ENCODE measurements at regions not wholly inside any gene's neighbourhood (a gene's known extent, or its start where the extent isn't known, plus 50 kb on each side); places are given as distances from the start of the nearest gene placed in this dataset.

GRCh38 chr11:122210367-122210997, 94.5 kb upstream of the BLID start:
- H3K14ac ChIP-seq (replicated peaks; ENCODE audit: low read depth, low read length), result peak overlapping the region; percentile 65
- peak overlapping the region; percentile 93 for H2BK20ac ChIP-seq (ENCODE audit: low read depth, low read length)
- H3K9me3 ChIP-seq (ENCODE audit: control insufficient read depth, insufficient read depth, low read length), result no peaks in the 10 kb centered on the region
- WGBS, 2 experiments (ENCODE audit: extremely low coverage in 2 of 2, insufficient read length in 1 of 2), result no CpG with 5 or more reads among the region's 2 CpGs
- peak overlapping the region; percentile 76; the same call in 1 of the 2 replicates for H4K5ac ChIP-seq (ENCODE audit: low read depth, low read length)
- peak overlapping the region; percentile 41 for H3K27ac ChIP-seq (ENCODE audit: insufficient read depth, low read length)
- no peak overlapping the region; the same call in 1 of the 2 replicates for H3K9ac ChIP-seq (ENCODE audit: low read depth, low read length)
- peaks cover 47% of the 10 kb centered on the region for H3K4me1 ChIP-seq (ENCODE audit: control insufficient read depth, insufficient read depth, low read length)
- H2AK5ac ChIP-seq (ENCODE audit: low read depth, low read length), result peak overlapping the region; percentile 91
- H2AFZ ChIP-seq (replicated peaks; ENCODE audit: low read length, poor library complexity), result no peak overlapping the region
- POLR2A ChIA-PET (ENCODE audit: unreplicated experiment), result no interaction called here
- H2BK120ac ChIP-seq (ENCODE audit: low read depth, low read length), result peak overlapping the region; percentile 97
- peak overlapping the region; percentile 99 for H2BK5ac ChIP-seq (ENCODE audit: low read depth, low read length, poor library complexity, severe bottlenecking)
- H3K18ac ChIP-seq (ENCODE audit: low read depth, low read length), result peak overlapping the region; percentile 90
- in situ Hi-C loops (cut with MboI; ENCODE audit: low sequenced_read_pairs), result loop anchor here (25.0 kb wide), 1 partner anchor 898 kb away; no protein-coding TSS in a partner anchor
- no peak overlapping the region for H2AK9ac ChIP-seq (replicated peaks; ENCODE audit: low read depth, low read length, poor library complexity)
- H3K23ac ChIP-seq (ENCODE audit: low read depth, low read length), result peak overlapping the region; percentile 66
- H3K56ac ChIP-seq (ENCODE audit: extremely low read depth, insufficient read depth, low read length), result peak overlapping the region; percentile 17; the same call in 1 of the 2 replicates
- intact Hi-C loops (cut with micrococcal nuclease), result no loop called here
- H4K91ac ChIP-seq (ENCODE audit: insufficient read depth, low read depth, low read length), result peak overlapping the region; percentile 78
- peaks cover 38 to 60% of the 10 kb centered on the region in 2 experiments for H3K79me1 ChIP-seq (ENCODE audit: low read depth in 1 of 2, low read length in 2 of 2)
- peak overlapping the region; percentile 81; the same call in 1 of the 2 replicates for H3K4ac ChIP-seq (ENCODE audit: low read depth, low read length)
- peaks cover 27% of the 10 kb centered on the region for H3K9me1 ChIP-seq (ENCODE audit: insufficient read depth, low read length)
- no peaks in the 10 kb centered on the region for H3K27me3 ChIP-seq (ENCODE audit: control insufficient read depth, insufficient read depth, low read length)
- H4K20me1 ChIP-seq (ENCODE audit: insufficient read depth, low read length), result no peaks in the 10 kb centered on the region
- BruUV-seq (replicated peaks), result TSS peak; percentile 90
- no peak overlapping the region for H3K4me2 ChIP-seq (ENCODE audit: low read depth, low read length)
- CTCF ChIA-PET, result interaction anchor here (0.9 kb wide), 1 partner anchor 295 kb away, joined by 4 read pairs; no protein-coding TSS in a partner anchor
- peak overlapping the region; percentile 60; the same call in 1 of the 3 replicates for H2BK15ac ChIP-seq (ENCODE audit: low read depth, low read length)
- DNase-seq (peak; percentile 53), ATAC-seq (ENCODE audit: low read depth) (no peak)
- H3K4me3 ChIP-seq (ENCODE audit: insufficient read depth, low read depth, low read length), result no peak overlapping the region
- dilution Hi-C loops (cut with HindIII; ENCODE audit: low sequenced_read_pairs, unreplicated experiment), result no loop called here
- H4K8ac ChIP-seq (ENCODE audit: low read depth in 2 of 2, low read length in 2 of 2), result peak overlapping the region; percentile 71 to 89; a peak in 3 of 4 replicates
- H3K36me3 ChIP-seq (ENCODE audit: control insufficient read depth, insufficient read depth, low read length), result no peaks in the 10 kb centered on the region
- TF ChIP-seq USF2 (IDR thresholded peaks at IDR 0.05; ENCODE audit: low read depth, low read length) (no peak), ELK1 (IDR thresholded peaks at IDR 0.05; ENCODE audit: borderline replicate concordance, low read depth, low read length) (no peak), CEBPB (IDR thresholded peaks at IDR 0.05; ENCODE audit: low read depth, low read length) (no peak), POLR2A (IDR thresholded peaks at IDR 0.05; ENCODE audit: low read depth, low read length) (no peak), RFX5 (IDR thresholded peaks at IDR 0.05; ENCODE audit: low read depth, low read length) (no peak), RAD21 (IDR thresholded peaks at IDR 0.05; ENCODE audit: low read length) (no peak), MXI1 (IDR thresholded peaks at IDR 0.05; ENCODE audit: borderline replicate concordance, low read depth, low read length) (no peak), FOS (IDR thresholded peaks at IDR 0.05; ENCODE audit: low read depth, low read length) (no peak), RCOR1 (IDR thresholded peaks at IDR 0.05; ENCODE audit: insufficient replicate concordance, low read length) (no peak), NFE2L2 (IDR thresholded peaks at IDR 0.05; ENCODE audit: low read depth, low read length) (no peak), MAFK (IDR thresholded peaks at IDR 0.05; ENCODE audit: low read depth, low read length) (no peak), CHD1 (IDR thresholded peaks at IDR 0.05; ENCODE audit: low read depth, low read length) (no peak), SMC3 (IDR thresholded peaks at IDR 0.05; ENCODE audit: low read depth, low read length) (no peak), MAZ (IDR thresholded peaks at IDR 0.05; ENCODE audit: borderline replicate concordance, low read depth, low read length) (no peak)
- TF ChIP-seq, protein P1, sequence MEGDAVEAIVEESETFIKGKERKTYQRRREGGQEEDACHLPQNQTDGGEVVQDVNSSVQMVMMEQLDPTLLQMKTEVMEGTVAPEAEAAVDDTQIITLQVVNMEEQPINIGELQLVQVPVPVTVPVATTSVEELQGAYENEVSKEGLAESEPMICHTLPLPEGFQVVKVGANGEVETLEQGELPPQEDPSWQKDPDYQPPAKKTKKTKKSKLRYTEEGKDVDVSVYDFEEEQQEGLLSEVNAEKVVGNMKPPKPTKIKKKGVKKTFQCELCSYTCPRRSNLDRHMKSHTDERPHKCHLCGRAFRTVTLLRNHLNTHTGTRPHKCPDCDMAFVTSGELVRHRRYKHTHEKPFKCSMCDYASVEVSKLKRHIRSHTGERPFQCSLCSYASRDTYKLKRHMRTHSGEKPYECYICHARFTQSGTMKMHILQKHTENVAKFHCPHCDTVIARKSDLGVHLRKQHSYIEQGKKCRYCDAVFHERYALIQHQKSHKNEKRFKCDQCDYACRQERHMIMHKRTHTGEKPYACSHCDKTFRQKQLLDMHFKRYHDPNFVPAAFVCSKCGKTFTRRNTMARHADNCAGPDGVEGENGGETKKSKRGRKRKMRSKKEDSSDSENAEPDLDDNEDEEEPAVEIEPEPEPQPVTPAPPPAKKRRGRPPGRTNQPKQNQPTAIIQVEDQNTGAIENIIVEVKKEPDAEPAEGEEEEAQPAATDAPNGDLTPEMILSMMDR (conservative IDR thresholded peaks at IDR 0.05; ENCODE audit: low read depth, low read length), result no peak
